Karpas-422 (cell line): ENCODE measurements at regions not wholly inside any gene's neighbourhood (a gene's known extent, or its start where the extent isn't known, plus 50 kb on each side); places are given as distances from the start of the nearest gene placed in this dataset.
"Not testable (repeated sequence)": the region's sequence is repeated elsewhere in the genome, so short reads cannot be mapped to it uniquely, and the experiment has no call there.

Experiments used
- DNase-seq: peaks from one replicate; pipeline ENCODE4 v3.0.0-alpha.2; 2015
- H2AFZ ChIP-seq: fragments of 200-600 bp; sonication (generic); 2 replicates; pipeline ENCODE4 v1.6.1; 2014; ENCODE audit warnings: antibody characterized with exemption, low read length, mixed read lengths
- H3K27ac ChIP-seq: fragments of 200-600 bp; sonication (generic); 2 replicates; pipeline ENCODE4 v1.5.1; 2014; ENCODE audit warnings: mild to moderate bottlenecking, low read length, moderate library complexity
- H3K27me3 ChIP-seq: fragments of 200-600 bp; sonication (generic); 2 replicates; pipeline ENCODE4 v1.6.1; 2014; ENCODE audit warnings: low read length, mixed read lengths
- H3K36me3 ChIP-seq: fragments of 200-600 bp; sonication (generic); 2 replicates; pipeline ENCODE4 v1.6.1; 2014; ENCODE audit warnings: low read length, mixed read lengths; ENCODE audit not compliant: insufficient read depth
- H3K4me1 ChIP-seq: fragments of 200-600 bp; sonication (generic); 2 replicates; pipeline ENCODE4 v1.6.1; 2014; ENCODE audit warnings: mild to moderate bottlenecking, low read length, mixed read lengths
- H3K4me2 ChIP-seq: fragments of 200-600 bp; sonication (generic); 2 replicates; pipeline ENCODE4 v1.6.1; 2014; ENCODE audit warnings: low read length, low read depth, mild to moderate bottlenecking; ENCODE audit not compliant: poor library complexity, severe bottlenecking
- H3K4me3 ChIP-seq: fragments of 200-600 bp; sonication (generic); 2 replicates; pipeline ENCODE4 v1.5.1; 2014; ENCODE audit warnings: mild to moderate bottlenecking, antibody characterized with exemption, low read length, mixed read lengths
- H3K79me2 ChIP-seq: fragments of 200-600 bp; sonication (generic); 2 replicates; pipeline ENCODE4 v1.6.1; 2014; ENCODE audit warnings: mild to moderate bottlenecking, low read length, mixed read lengths
- H3K9ac ChIP-seq: fragments of 200-600 bp; sonication (generic); 2 replicates; pipeline ENCODE4 v1.6.0; 2014; ENCODE audit warnings: low read length
- H3K9me2 ChIP-seq: fragments of 200-600 bp; sonication (generic), shearing (Covaris generic); replicated peaks from 2 replicates; pipeline ENCODE4 v1.6.0; 2014; ENCODE audit warnings: mild to moderate bottlenecking, low read length, moderate library complexity; ENCODE audit not compliant: insufficient read depth
- H3K9me3 ChIP-seq: fragments of 300-700, 200-600 bp; sonication (generic); 2 replicates; pipeline ENCODE4 v1.6.1; 2014; ENCODE audit warnings: low read length, mixed read lengths
- H4K20me1 ChIP-seq: fragments of 200-600 bp; sonication (generic); 2 replicates; pipeline ENCODE4 v1.6.1; 2014; ENCODE audit warnings: mild to moderate bottlenecking, antibody characterized with exemption, low read length, low read depth; ENCODE audit not compliant: insufficient read depth

GRCh38 chr2:190150413-190150812, 87.9 kb upstream of the MSTN start:
- H3K4me1 ChIP-seq = no peaks in the 10 kb centered on the region
- H3K9me3 ChIP-seq = no peaks in the 10 kb centered on the region
- no peaks in the 10 kb centered on the region for H3K79me2 ChIP-seq
- no peaks in the 10 kb centered on the region for H3K9me2 ChIP-seq
- no peak overlapping the region for H3K27ac ChIP-seq
- H3K9ac ChIP-seq = no peak overlapping the region
- H3K36me3 ChIP-seq = no peaks in the 10 kb centered on the region
- H3K4me3 ChIP-seq = no peak overlapping the region
- no peaks in the 10 kb centered on the region for H4K20me1 ChIP-seq
- no peak overlapping the region for H3K4me2 ChIP-seq
- DNase-seq = no peak
- no peaks in the 10 kb centered on the region for H3K27me3 ChIP-seq
- H2AFZ ChIP-seq = no peak overlapping the region

- Histone ChIP-seq H3K9ac (no peak overlapping the region), H2AFZ (no peak overlapping the region), H3K4me3 (no peak overlapping the region), H4K20me1 (no peaks in the 10 kb centered on the region), H3K79me2 (no peaks in the 10 kb centered on the region), H3K9me3 (no peaks in the 10 kb centered on the region), H3K4me1 (no peaks in the 10 kb centered on the region), H3K27me3 (no peaks in the 10 kb centered on the region), H3K4me2 (no peak overlapping the region), H3K27ac (no peak overlapping the region), H3K36me3 (no peaks in the 10 kb centered on the region), H3K9me2 (no peaks in the 10 kb centered on the region)
- no peak for DNase-seq
Observed at GRCh38 chr2:190149908-190150307, 87.4 kb upstream of the MSTN start.

- Histone ChIP-seq H3K9ac (no peak overlapping the region), H3K4me3 (no peak overlapping the region), H3K27ac (no peak overlapping the region), H3K27me3 (no peaks in the 10 kb centered on the region), H3K4me2 (no peak overlapping the region), H2AFZ (no peak overlapping the region), H3K36me3 (no peaks in the 10 kb centered on the region), H3K79me2 (no peaks in the 10 kb centered on the region), H4K20me1 (no peaks in the 10 kb centered on the region), H3K4me1 (no peaks in the 10 kb centered on the region), H3K9me2 (no peaks in the 10 kb centered on the region), H3K9me3 (no peaks in the 10 kb centered on the region)
- DNase-seq = no peak
Observed at GRCh38 chr2:190149200-190149599, 86.7 kb upstream of the MSTN start.

DNA sequence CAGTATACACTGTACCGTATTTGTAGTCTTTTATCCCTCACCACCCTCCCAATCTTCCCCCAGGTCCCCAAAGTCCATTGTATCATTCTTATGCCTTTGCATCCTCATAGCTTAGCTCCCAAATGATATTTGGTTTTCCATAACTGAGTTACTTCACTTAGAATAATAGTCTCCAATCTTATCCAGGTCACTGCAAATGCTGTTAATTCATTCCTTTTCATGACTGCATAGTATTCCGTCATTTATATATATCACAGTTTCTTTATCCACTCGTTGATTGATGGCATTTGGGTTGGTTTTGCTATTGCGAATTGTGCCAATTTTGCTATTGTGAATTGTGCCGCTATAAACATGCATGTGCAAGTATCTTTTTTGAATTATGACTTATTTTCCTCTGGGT, 83.6 kb upstream of the MSTN start:
- H3K9me2 ChIP-seq, H4K20me1 ChIP-seq, H3K9ac ChIP-seq, H3K27me3 ChIP-seq, DNase-seq, H3K4me1 ChIP-seq, H3K27ac ChIP-seq, H3K36me3 ChIP-seq, H3K4me2 ChIP-seq, H3K79me2 ChIP-seq, H2AFZ ChIP-seq, H3K4me3 ChIP-seq, H3K9me3 ChIP-seq: not testable (repeated sequence)

- not testable (repeated sequence) for H3K79me2 ChIP-seq, H3K4me3 ChIP-seq, DNase-seq, H3K9me2 ChIP-seq, H4K20me1 ChIP-seq, H3K27me3 ChIP-seq, H3K27ac ChIP-seq, H2AFZ ChIP-seq, H3K4me2 ChIP-seq, H3K9ac ChIP-seq, H3K4me1 ChIP-seq, H3K36me3 ChIP-seq, H3K9me3 ChIP-seq
Observed at GRCh38 chr2:190140474-190140873, 77.9 kb upstream of the MSTN start.

GRCh38 chr2:190139371-190139770, 76.8 kb upstream of the MSTN start:
- Histone ChIP-seq H3K4me1 (no peaks in the 10 kb centered on the region), H3K4me3 (no peak overlapping the region), H3K27me3 (no peaks in the 10 kb centered on the region), H3K4me2 (no peak overlapping the region), H3K9me3 (no peaks in the 10 kb centered on the region; the same call in 1 of the 2 replicates), H4K20me1 (no peaks in the 10 kb centered on the region), H2AFZ (no peak overlapping the region), H3K9ac (no peak overlapping the region), H3K36me3 (no peaks in the 10 kb centered on the region), H3K27ac (no peak overlapping the region), H3K79me2 (no peaks in the 10 kb centered on the region), H3K9me2 (no peaks in the 10 kb centered on the region)
- no peak for DNase-seq

DNA sequence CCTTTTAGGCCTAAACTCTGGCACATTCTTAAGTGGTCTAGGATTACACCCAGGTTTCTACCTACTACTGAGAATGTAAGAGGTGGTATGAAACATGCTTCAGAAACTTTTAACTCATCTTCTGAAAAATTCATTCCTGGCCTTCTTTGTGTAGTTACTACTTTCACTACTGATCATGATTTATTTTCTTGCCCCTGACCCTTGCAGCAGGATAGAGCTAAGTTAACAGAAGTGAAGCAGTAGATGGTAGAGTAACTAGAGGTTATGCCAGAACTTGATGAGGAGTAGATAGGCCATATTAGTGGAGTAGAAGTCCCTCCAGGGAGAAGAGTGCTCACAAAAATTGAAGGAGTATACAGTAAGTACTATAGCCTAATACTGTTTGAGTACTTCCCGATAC, 75.5 kb upstream of the MSTN start:
- Histone ChIP-seq H4K20me1 (no peaks in the 10 kb centered on the region), H3K27ac (no peak overlapping the region), H3K36me3 (no peaks in the 10 kb centered on the region), H3K9me3 (no peaks in the 10 kb centered on the region; the same call in 1 of the 2 replicates), H3K4me1 (no peaks in the 10 kb centered on the region), H3K4me2 (no peak overlapping the region), H3K9ac (no peak overlapping the region), H3K79me2 (no peaks in the 10 kb centered on the region), H2AFZ (no peak overlapping the region), H3K4me3 (no peak overlapping the region), H3K9me2 (no peaks in the 10 kb centered on the region), H3K27me3 (no peaks in the 10 kb centered on the region)
- DNase-seq = no peak

DNA sequence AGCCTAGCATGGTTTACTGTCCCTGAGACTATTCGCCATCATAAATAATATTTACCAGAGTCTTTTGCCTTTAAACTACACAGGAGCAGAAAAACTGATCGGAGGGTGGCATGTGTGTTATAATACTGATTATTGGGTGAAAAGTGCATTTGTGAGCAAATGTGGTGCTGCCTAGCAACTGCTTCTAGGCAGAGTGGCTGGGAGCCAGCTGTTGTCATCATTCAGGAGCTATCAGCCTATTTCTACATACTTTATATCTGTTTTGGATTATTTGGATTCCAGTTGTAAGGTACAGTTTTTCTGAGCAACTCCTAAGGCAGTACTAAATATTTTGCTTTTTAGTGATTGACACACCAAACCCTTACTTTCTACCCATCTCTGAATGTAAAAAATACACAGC, 75.0 kb upstream of the MSTN start:
- H3K4me2 ChIP-seq = no peak overlapping the region
- H2AFZ ChIP-seq = no peak overlapping the region
- no peaks in the 10 kb centered on the region for H3K4me1 ChIP-seq
- H3K4me3 ChIP-seq = no peak overlapping the region
- H3K9me2 ChIP-seq = no peaks in the 10 kb centered on the region
- H3K9ac ChIP-seq = no peak overlapping the region
- H3K27ac ChIP-seq = no peak overlapping the region
- no peaks in the 10 kb centered on the region for H3K36me3 ChIP-seq
- H3K79me2 ChIP-seq = no peaks in the 10 kb centered on the region
- H4K20me1 ChIP-seq = no peaks in the 10 kb centered on the region
- no peaks in the 10 kb centered on the region; the same call in 1 of the 2 replicates for H3K9me3 ChIP-seq
- DNase-seq = no peak
- H3K27me3 ChIP-seq = no peaks in the 10 kb centered on the region

- no peaks in the 10 kb centered on the region for H3K36me3 ChIP-seq
- no peaks in the 10 kb centered on the region for H4K20me1 ChIP-seq
- H3K9ac ChIP-seq = no peak overlapping the region
- no peaks in the 10 kb centered on the region for H3K27me3 ChIP-seq
- no peaks in the 10 kb centered on the region for H3K79me2 ChIP-seq
- no peaks in the 10 kb centered on the region for H3K4me1 ChIP-seq
- no peak overlapping the region for H3K4me3 ChIP-seq
- no peak overlapping the region for H3K27ac ChIP-seq
- H3K4me2 ChIP-seq = no peak overlapping the region
- no peaks in the 10 kb centered on the region; the same call in 1 of the 2 replicates for H3K9me3 ChIP-seq
- no peak for DNase-seq
- H2AFZ ChIP-seq = no peak overlapping the region
- no peaks in the 10 kb centered on the region for H3K9me2 ChIP-seq
Observed at GRCh38 chr2:190136825-190137224, 74.3 kb upstream of the MSTN start.
